BE2C (cell line): ENCODE measurements at regions not wholly inside any gene's neighbourhood (a gene's known extent, or its start where the extent isn't known, plus 50 kb on each side); places are given as distances from the start of the nearest gene placed in this dataset.

Experiments used
- DNase-seq: peaks from one replicate; pipeline ENCODE4 v3.0.0-alpha.2; 2020
- H3K27me3 ChIP-seq: fragments of 250-450 bp; sonication (Bioruptor Pico); 2 replicates; pipeline ENCODE4 v1.5.1; 2020; ENCODE audit warnings: mild to moderate bottlenecking
- H3K36me3 ChIP-seq: fragments of 250-450 bp; sonication (Bioruptor Pico); 2 replicates; pipeline ENCODE4 v1.5.1; 2020; ENCODE audit warnings: mild to moderate bottlenecking
- H3K4me1 ChIP-seq: fragments of 250-450 bp; sonication (Bioruptor Pico); 2 replicates; pipeline ENCODE4 v1.5.1; 2020
- H3K4me3 ChIP-seq: 2 replicates; pipeline ENCODE4 v1.5.1; 2011; ENCODE audit warnings: low read depth, low read length
- H3K9me3 ChIP-seq: fragments of 250-450 bp; sonication (Bioruptor Pico); 2 replicates; pipeline ENCODE4 v1.5.1; 2020
- CTCF ChIP-seq: IDR thresholded peaks from 2 replicates; pipeline ENCODE4 v1.5.1; 2012; ENCODE audit warnings: mild to moderate bottlenecking, low read depth, low read length

GRCh38 chr9:108639091-108639490 is 216.7 kb downstream of the ACTL7B start:
- Histone ChIP-seq H3K4me1 (no peaks in the 10 kb centered on the region), H3K36me3 (no peaks in the 10 kb centered on the region), H3K27me3 (peaks cover 4% of the 10 kb centered on the region; the same call in 1 of the 2 replicates), H3K9me3 (no peaks in the 10 kb centered on the region), H3K4me3 (no peak overlapping the region)
- DNase-seq = no peak
- no peak for TF ChIP-seq CTCF

- Histone ChIP-seq H3K36me3 (no peaks in the 10 kb centered on the region), H3K27me3 (peaks cover 4% of the 10 kb centered on the region; the same call in 1 of the 2 replicates), H3K4me1 (no peaks in the 10 kb centered on the region), H3K9me3 (no peaks in the 10 kb centered on the region), H3K4me3 (no peak overlapping the region)
- no peak for TF ChIP-seq CTCF
- DNase-seq = no peak
Measured at GRCh38 chr9:108637340-108637739, 218.4 kb downstream of the ACTL7B start.

GRCh38 chr9:108636013-108636412 is 219.8 kb downstream of the ACTL7B start:
- H3K36me3 ChIP-seq = no peaks in the 10 kb centered on the region
- no peak for DNase-seq
- no peaks in the 10 kb centered on the region for H3K4me1 ChIP-seq
- peaks cover 4% of the 10 kb centered on the region; the same call in 1 of the 2 replicates for H3K27me3 ChIP-seq
- no peaks in the 10 kb centered on the region for H3K9me3 ChIP-seq
- H3K4me3 ChIP-seq = no peak overlapping the region
- no peak for TF ChIP-seq CTCF

GRCh38 chr9:108634672-108635462 is 220.9 kb downstream of the ACTL7B start:
- Histone ChIP-seq H3K36me3 (no peaks in the 10 kb centered on the region), H3K27me3 (peaks cover 4% of the 10 kb centered on the region; the same call in 1 of the 2 replicates), H3K9me3 (no peaks in the 10 kb centered on the region), H3K4me1 (no peaks in the 10 kb centered on the region), H3K4me3 (no peak overlapping the region)
- TF ChIP-seq CTCF = no peak
- no peak for DNase-seq

- Histone ChIP-seq H3K27me3 (peaks cover 4% of the 10 kb centered on the region; the same call in 1 of the 2 replicates), H3K4me3 (no peak overlapping the region), H3K36me3 (no peaks in the 10 kb centered on the region), H3K4me1 (no peaks in the 10 kb centered on the region), H3K9me3 (no peaks in the 10 kb centered on the region)
- no peak for DNase-seq
- TF ChIP-seq CTCF = no peak
Measured at GRCh38 chr9:108634204-108634603, 221.6 kb downstream of the ACTL7B start.
